Smooth muscle cell (in vitro differentiated cells): ENCODE measurements at regions not wholly inside any gene's neighbourhood (a gene's known extent, or its start where the extent isn't known, plus 50 kb on each side); places are given as distances from the start of the nearest gene placed in this dataset.

ENCODE experiments used
- DNase-seq: peaks from one replicate; lab custom pipeline; 2025; ENCODE audit not compliant: unreplicated experiment; lab: John Stamatoyannopoulos, UW
- H2AFZ ChIP-seq: fragments of 200-600 bp; sonication (generic); 2 replicates; pipeline ENCODE4 v1.6.0; 2016; ENCODE audit warnings: antibody characterized with exemption, low read depth, mild to moderate bottlenecking
- H3F3A ChIP-seq: fragments of 200-600 bp; sonication (generic); 2 replicates; pipeline ENCODE4 v1.6.0; 2017; ENCODE audit warnings: antibody characterized with exemption, low read depth
- H3K27ac ChIP-seq: fragments of 200-600 bp; sonication (generic); 2 replicates; pipeline ENCODE4 v1.5.1; 2016; ENCODE audit warnings: low read depth, mild to moderate bottlenecking
- H3K27me3 ChIP-seq: fragments of 200-600 bp; sonication (generic); 2 replicates; pipeline ENCODE4 v1.6.1; 2016; ENCODE audit warnings: low read depth, mild to moderate bottlenecking
- H3K36me3 ChIP-seq: fragments of 200-600 bp; sonication (generic); 2 replicates; pipeline ENCODE4 v1.5.1; 2016; ENCODE audit warnings: low read depth
- H3K4me1 ChIP-seq: fragments of 200-600 bp; sonication (generic); 2 replicates; pipeline ENCODE4 v1.5.1; 2016; ENCODE audit warnings: low read depth
- H3K4me2 ChIP-seq: fragments of 200-600 bp; sonication (generic); 2 replicates; pipeline ENCODE4 v1.6.0; 2016; ENCODE audit warnings: mild to moderate bottlenecking
- H3K4me3 ChIP-seq: fragments of 200-600 bp; sonication (generic); 2 replicates; pipeline ENCODE4 v1.5.1; 2016; ENCODE audit warnings: mild to moderate bottlenecking
- H3K79me2 ChIP-seq: fragments of 200-600 bp; sonication (generic); 2 replicates; pipeline ENCODE4 v1.6.0; 2016; ENCODE audit warnings: low read depth, mild to moderate bottlenecking
- H3K9ac ChIP-seq: fragments of 200-600 bp; sonication (generic); 2 replicates; pipeline ENCODE4 v1.6.0; 2016; ENCODE audit warnings: low read depth
- H3K9me3 ChIP-seq: fragments of 200-600 bp; sonication (generic); replicated peaks from 2 replicates; pipeline ENCODE4 v1.5.1; 2016; ENCODE audit warnings: low read depth
- H4K20me1 ChIP-seq: fragments of 200-600 bp; sonication (generic); 2 replicates; pipeline ENCODE4 v1.6.0; 2016; ENCODE audit warnings: low read depth
- CTCF ChIP-seq: fragments of 200-600 bp; sonication (generic); IDR thresholded peaks from 2 replicates; pipeline ENCODE4 v1.5.1; 2017; ENCODE audit warnings: borderline replicate concordance, mild to moderate bottlenecking, antibody characterized with exemption; ENCODE audit not compliant: insufficient read depth, poor library complexity, severe bottlenecking
- WGBS: methylation state at CpG from one replicate; pipeline ENCODE4 v1.1.7; 2016; ENCODE audit warnings: low lambda C conversion rate; 5-methylcytosine and 5-hydroxymethylcytosine counted together

DNA sequence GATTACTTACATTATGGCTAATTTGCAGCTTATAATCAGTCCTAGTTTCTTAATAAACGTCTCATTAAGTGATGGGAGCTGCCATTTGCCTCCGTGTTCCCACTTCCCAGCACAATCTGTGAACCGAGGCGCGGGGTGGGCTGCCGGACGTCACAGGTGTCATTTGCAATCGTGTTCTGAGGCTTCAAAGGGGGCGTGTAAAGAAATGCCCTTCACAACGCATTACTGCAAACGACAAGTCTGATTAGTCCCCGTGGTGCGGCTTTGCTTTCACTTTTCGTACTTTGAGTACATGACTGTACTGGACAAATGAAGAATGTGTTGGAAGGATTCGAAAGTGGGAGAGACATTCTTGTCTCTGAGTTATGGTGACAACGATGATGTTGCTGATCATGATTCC lies 614.2 kb upstream of the ADARB2 start:
- no peak overlapping the region for H2AFZ ChIP-seq
- H3K4me2 ChIP-seq: no peak overlapping the region
- WGBS: 88% methylated on average over 16 of the region's 16 CpGs
- H3K9me3 ChIP-seq: no peaks in the 10 kb centered on the region
- H3K9ac ChIP-seq: no peak overlapping the region
- no peak overlapping the region for H3K4me3 ChIP-seq
- H3F3A ChIP-seq: no peaks in the 10 kb centered on the region
- H4K20me1 ChIP-seq: no peaks in the 10 kb centered on the region
- H3K4me1 ChIP-seq: no peaks in the 10 kb centered on the region
- TF ChIP-seq CTCF: no peak
- no peaks in the 10 kb centered on the region for H3K79me2 ChIP-seq
- H3K27me3 ChIP-seq: no peaks in the 10 kb centered on the region
- no peaks in the 10 kb centered on the region for H3K36me3 ChIP-seq
- H3K27ac ChIP-seq: no peak overlapping the region
- no peak for DNase-seq

DNA sequence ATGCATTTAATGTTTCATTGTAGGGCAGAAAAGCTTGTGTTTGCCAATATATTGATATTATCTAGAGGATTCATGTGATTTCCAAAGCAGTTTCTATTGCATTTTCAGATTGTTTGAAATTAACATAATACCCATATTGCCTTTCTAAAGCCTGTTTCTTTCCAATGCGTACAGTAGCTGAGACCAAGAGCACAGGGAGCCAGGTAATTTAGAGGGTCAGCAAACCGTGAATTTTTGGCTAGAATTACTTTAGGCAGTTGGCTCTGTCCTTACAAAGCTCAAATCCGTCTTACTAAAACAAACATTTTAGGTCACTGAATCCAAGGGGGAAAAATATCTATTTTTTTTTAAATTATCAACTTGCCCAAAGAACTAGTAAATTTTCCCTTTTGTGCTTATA lies 604.9 kb upstream of the ADARB2 start:
- no peak overlapping the region for H3K9ac ChIP-seq
- no peak overlapping the region for H3K4me2 ChIP-seq
- no peak for TF ChIP-seq CTCF
- no peaks in the 10 kb centered on the region for H3K27me3 ChIP-seq
- H3K4me3 ChIP-seq: no peak overlapping the region
- H3F3A ChIP-seq: no peaks in the 10 kb centered on the region
- no peaks in the 10 kb centered on the region for H3K36me3 ChIP-seq
- H3K4me1 ChIP-seq: peaks cover 8% of the 10 kb centered on the region
- no peaks in the 10 kb centered on the region for H3K79me2 ChIP-seq
- H4K20me1 ChIP-seq: no peaks in the 10 kb centered on the region
- no peak overlapping the region for H3K27ac ChIP-seq
- no peak for DNase-seq
- 87% methylated on average over 3 of the region's 3 CpGs for WGBS
- no peaks in the 10 kb centered on the region for H3K9me3 ChIP-seq
- no peak overlapping the region for H2AFZ ChIP-seq

- Histone ChIP-seq H3F3A (no peaks in the 10 kb centered on the region), H3K4me3 (no peak overlapping the region), H3K36me3 (no peaks in the 10 kb centered on the region), H3K9me3 (no peaks in the 10 kb centered on the region), H3K4me1 (peaks cover 8% of the 10 kb centered on the region), H2AFZ (no peak overlapping the region), H3K27me3 (no peaks in the 10 kb centered on the region), H3K79me2 (no peaks in the 10 kb centered on the region), H3K9ac (no peak overlapping the region), H3K27ac (no peak overlapping the region), H4K20me1 (no peaks in the 10 kb centered on the region), H3K4me2 (no peak overlapping the region)
- 83% methylated on average over 11 of the region's 11 CpGs for WGBS
- no peak for DNase-seq
- TF ChIP-seq CTCF: no peak
Measured at GRCh38 chr10:2340831-2341647, 603.7 kb upstream of the ADARB2 start.

- no peak overlapping the region for H3K4me3 ChIP-seq
- H3K79me2 ChIP-seq: no peaks in the 10 kb centered on the region
- 92% methylated on average over 7 of the region's 7 CpGs for WGBS
Measured at GRCh38 chr10:2335626-2336025, 598.3 kb upstream of the ADARB2 start.

More at GRCh38 chr10:2335626-2336025, 598.3 kb upstream of the ADARB2 start:
- Histone ChIP-seq H3K9ac (no peak overlapping the region), H4K20me1 (no peaks in the 10 kb centered on the region), H3K36me3 (no peaks in the 10 kb centered on the region), H3F3A (no peaks in the 10 kb centered on the region), H3K27me3 (no peaks in the 10 kb centered on the region), H2AFZ (no peak overlapping the region), H3K27ac (no peak overlapping the region), H3K4me1 (no peaks in the 10 kb centered on the region), H3K4me2 (no peak overlapping the region), H3K9me3 (no peaks in the 10 kb centered on the region)
- DNase-seq: no peak
- TF ChIP-seq CTCF: no peak
